Limb (tissue), 2 donors: ENCODE measurements at regions not wholly inside any gene's neighbourhood (a gene's known extent, or its start where the extent isn't known, plus 50 kb on each side); places are given as distances from the start of the nearest gene placed in this dataset.
"Not testable (repeated sequence)": the region's sequence is repeated elsewhere in the genome, so short reads cannot be mapped to it uniquely, and the experiment has no call there.

Experiments used
- DNase-seq, 2 donors: peaks; one replicate each; pipeline ENCODE4 v3.0.0-alpha.2; 2016; ENCODE audit errors: extremely low spot score in 2 of 2

DNA sequence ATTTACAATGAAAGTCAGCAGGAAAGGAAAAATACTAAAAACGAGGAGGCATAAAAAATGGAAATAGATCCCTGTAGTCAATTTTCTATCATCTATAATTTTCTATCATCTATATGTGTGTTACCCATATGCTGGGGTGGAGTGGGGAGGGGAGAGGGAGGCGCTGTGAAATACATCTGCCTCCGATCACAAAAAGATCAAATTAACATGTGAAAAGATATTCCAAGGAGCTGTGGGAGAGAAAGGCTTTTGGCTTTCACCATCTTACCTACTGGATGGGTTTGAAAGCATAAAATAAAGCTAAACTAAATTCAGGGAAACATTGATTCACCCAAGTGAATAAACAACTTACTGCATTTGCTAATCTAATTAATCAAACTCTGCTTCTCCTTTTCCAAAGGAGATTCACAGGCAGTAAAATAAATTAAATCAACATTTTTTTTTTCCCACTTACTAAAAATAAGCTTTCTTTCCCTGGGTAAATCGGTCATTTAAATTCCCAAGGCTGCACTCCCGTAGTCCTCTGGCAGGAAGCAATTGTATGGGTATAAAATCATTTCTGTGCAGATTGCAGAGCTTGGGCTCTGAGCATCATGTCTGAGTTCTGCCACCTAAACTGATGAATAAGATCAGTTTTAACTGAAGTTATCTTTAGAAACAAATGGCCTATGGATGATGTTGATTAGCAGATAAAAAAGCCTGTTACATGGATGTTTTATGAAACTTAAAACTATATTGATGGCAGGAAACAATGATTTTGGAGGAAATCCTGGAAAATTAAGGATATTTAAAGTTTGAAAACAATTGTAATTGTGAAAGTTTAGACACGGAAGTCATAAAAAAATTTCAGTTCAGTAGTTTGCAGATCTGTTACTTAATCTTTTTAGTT lies 147.9 kb downstream of the SOX4 start:
- no peak for DNase-seq

DNA sequence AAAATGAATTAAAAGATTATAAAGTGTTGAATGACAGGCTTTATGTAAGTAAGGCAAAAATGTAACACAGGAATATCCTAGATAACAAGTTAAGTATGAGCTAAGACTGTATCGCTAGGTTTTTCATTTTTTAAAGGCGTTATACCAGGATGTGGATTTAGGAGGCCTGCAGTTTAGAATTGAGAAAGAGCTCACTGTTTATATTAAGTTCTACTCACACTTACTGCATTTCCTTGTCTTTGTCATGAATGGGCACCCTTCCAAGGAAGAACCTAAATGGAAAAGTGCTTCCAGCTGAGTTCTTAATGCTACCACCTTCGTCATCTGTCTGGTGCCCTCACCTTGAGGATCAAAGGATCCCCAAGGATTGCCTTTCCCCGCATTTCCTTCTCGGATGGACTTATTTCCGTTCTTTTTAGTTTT lies 148.7 kb downstream of the SOX4 start:
- no peak for DNase-seq

- no peak for DNase-seq
These were observed 150.8 kb downstream of the SOX4 start for GRCh38 chr6:21744331-21744730.

- DNase-seq: no peak
These were observed 152.2 kb downstream of the SOX4 start for GRCh38 chr6:21745543-21746337.

GRCh38 chr6:21747441-21747840 lies 153.9 kb downstream of the SOX4 start:
- DNase-seq: no peak

DNA sequence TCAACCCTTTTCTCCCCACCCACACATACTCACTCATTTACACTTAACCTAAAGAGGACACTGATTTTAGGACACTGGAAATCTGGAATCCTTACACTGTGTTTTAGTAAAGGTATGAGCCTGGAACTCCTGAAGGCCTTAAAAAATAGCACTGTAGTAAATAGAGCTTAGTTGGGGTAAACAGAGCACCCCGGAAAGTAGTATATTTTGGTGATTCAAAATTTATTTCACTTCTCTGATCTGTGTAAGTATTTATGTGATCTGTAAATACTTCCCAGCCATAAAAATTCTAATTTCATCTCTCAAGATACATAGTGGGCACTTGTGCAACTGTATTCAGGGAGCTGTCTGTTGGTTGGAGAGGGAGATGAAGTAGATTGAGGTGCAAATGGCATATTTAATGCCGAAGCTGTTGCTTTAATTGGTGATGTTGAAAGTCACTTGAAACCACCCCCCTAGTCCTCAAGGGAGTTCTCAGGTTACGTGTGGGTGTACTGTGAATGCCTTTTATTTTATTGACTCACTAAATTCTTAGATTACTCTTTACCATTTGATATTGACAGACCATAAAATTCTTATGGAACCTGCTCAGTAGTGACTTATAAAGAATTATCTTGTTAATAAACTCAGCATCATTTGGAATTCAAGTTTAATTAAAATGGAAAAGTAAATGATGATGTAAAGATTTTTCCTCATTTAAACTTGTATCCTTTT lies 154.9 kb downstream of the SOX4 start:
- no peak for DNase-seq

GRCh38 chr6:21749754-21750153 lies 156.2 kb downstream of the SOX4 start:
- no peak for DNase-seq

DNA sequence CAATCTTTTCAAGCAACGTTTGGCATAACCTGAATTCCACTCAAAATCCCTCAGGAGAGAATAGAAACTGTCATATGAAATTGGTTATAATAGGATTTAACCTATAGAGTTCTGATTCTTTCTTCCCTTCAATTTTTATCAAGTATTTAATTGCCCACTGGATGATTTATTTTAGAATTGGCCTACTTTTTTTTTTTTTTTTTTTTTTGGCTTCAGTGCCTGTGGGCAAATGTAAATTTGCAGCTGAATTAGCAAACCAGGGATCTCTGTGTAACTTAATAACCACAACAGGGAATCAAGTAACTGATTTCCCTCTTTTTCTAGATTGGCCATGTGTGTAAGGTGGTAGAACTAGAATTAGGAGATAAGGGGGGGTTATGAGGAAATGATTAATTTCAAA lies 157.0 kb downstream of the SOX4 start:
- DNase-seq: no peak

GRCh38 chr6:21751608-21752007 lies 158.1 kb downstream of the SOX4 start:
- no peak for DNase-seq

- no peak for DNase-seq
These were observed 158.7 kb downstream of the SOX4 start for GRCh38 chr6:21752054-21752811.

GRCh38 chr6:21753241-21754108 lies 159.9 kb downstream of the SOX4 start:
- DNase-seq: no peak

DNA sequence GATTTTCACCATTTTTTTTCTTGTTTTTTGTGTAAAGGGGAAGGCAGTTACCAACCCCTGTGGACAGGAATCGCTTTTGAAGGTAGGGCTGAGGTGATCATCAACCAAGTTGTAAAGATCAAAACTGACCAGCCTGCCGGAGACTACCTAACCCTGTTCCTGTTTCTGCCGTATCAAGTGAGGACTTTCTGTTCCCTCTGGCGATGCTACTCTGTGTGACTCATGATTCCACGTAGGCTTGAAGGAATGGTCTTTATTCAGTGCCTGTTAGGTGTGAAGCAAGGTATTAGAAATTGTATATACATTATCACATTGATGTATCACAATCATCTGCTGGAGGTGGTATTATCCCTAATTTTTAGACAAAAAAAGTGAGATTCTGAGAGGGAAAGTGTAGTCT lies 161.3 kb downstream of the SOX4 start:
- DNase-seq: no peak

- no peak for DNase-seq
These were observed 162.9 kb downstream of the SOX4 start for GRCh38 chr6:21756487-21756886.

- not testable (repeated sequence) for DNase-seq
These were observed 163.8 kb downstream of the SOX4 start for GRCh38 chr6:21757392-21757791.

- DNase-seq: no peak
These were observed 166.2 kb downstream of the SOX4 start for GRCh38 chr6:21759721-21760120.

DNA sequence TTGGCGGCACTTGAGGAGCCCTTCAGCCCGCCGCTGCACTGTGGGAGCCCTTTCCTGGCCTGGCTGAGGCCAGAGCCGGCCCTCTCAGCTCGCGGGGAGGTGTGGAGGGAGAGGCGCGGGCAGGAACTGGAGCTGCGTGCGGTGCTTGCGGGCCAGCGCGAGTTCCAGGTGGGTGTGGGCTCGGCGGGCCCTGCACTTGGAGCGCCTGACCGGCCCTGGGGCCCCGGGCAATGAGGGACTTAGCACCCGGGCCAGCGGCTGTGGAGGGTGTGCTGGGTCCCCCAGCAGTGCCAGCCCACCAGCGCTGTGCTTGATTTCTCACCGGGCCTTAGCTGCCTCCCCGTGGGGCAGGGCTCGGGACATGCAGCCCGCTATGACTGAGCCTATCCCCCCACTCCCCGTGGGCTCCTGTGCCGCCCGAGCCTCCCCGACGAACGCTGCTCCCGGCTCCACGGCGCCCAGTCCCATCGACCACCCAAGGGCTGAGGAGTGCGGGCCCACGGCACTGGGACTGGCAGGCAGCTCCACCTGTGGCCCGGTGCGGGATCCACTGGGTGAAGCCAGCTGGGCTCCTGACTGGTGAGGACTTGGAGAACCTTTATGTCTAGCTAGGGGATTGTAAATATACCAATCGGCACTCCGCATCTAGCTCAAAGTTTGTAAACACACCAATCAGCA lies 167.6 kb downstream of the SOX4 start:
- DNase-seq: not testable (repeated sequence)

GRCh38 chr6:21764989-21765388 lies 171.4 kb downstream of the SOX4 start:
- no peak for DNase-seq

- DNase-seq: no peak
These were observed 174.5 kb downstream of the SOX4 start for GRCh38 chr6:21767891-21768648.

- DNase-seq: peak; percentile 45 to 67
These were observed 175.9 kb downstream of the SOX4 start for GRCh38 chr6:21769405-21769861.
